SK-N-SH (cell line): ENCODE measurements at regions not wholly inside any gene's neighbourhood (a gene's known extent, or its start where the extent isn't known, plus 50 kb on each side); places are given as distances from the start of the nearest gene placed in this dataset.

ENCODE experiments used
- CTCF ChIA-PET: fragments of 300-600, 350-600 bp; formaldehyde crosslinking; extraction: SDS; loops from one replicate; lab custom pipeline; 2021; lab: Yijun Ruan, JAX
- POLR2A ChIA-PET: fragments of 350-600 bp; sonication (Branson Sonifier 250); formaldehyde crosslinking; extraction: SDS; loops from one replicate; lab custom pipeline; 2020; ENCODE audit warnings: antibody characterized with exemption, inconsistent platforms; lab: Yijun Ruan, JAX
- DNase-seq: peaks from one replicate; pipeline ENCODE4 v3.0.0; 2012
- H2AFZ ChIP-seq: fragments of 200-600 bp; sonication (generic); 2 replicates; pipeline ENCODE4 v1.8.1; 2016; ENCODE audit warnings: antibody characterized with exemption, mild to moderate bottlenecking, low read depth
- H3F3A ChIP-seq: fragments of 200-600 bp; sonication (generic); replicated peaks from 2 replicates; pipeline ENCODE3; 2016; ENCODE audit warnings: antibody characterized with exemption, mild to moderate bottlenecking; ENCODE audit not compliant: insufficient read depth
- H3K27ac ChIP-seq, 2 experiments: fragments of 200-500 bp in 1 of 2; fragments of 200-600 bp in 1 of 2; sonication (Bioruptor generic) in 1 of 2; sonication (generic), shearing (Covaris generic) in 1 of 2; 2 replicates each; pipeline versions ENCODE4 v1.5.1 to v1.6.1; 2014 to 2016; ENCODE audit warnings: low read depth in 2 of 2, inconsistent platforms in 1 of 2, low read length in 1 of 2, mild to moderate bottlenecking in 1 of 2, mixed read lengths in 1 of 2
- H3K27me3 ChIP-seq: fragments of 200-600 bp; sonication (generic), shearing (Covaris generic); 2 replicates; pipeline ENCODE4 v1.6.1; 2016; ENCODE audit warnings: mixed run types; ENCODE audit not compliant: insufficient read depth
- H3K36me3 ChIP-seq, 2 experiments: fragments of 200-500 bp in 1 of 2; fragments of 200-600 bp in 1 of 2; sonication (Bioruptor generic) in 1 of 2; sonication (generic) in 1 of 2; replicated peaks in 1 of 2; 2 replicates each; pipeline versions ENCODE3 to v1.5.1; 2014 to 2016; ENCODE audit warnings: low read length in 1 of 2, mild to moderate bottlenecking in 1 of 2; ENCODE audit not compliant: insufficient read depth in 2 of 2, control insufficient read depth in 1 of 2
- H3K4me1 ChIP-seq, 2 experiments: fragments of 200-500 bp in 1 of 2; fragments of 200-600 bp in 1 of 2; sonication (Bioruptor generic) in 1 of 2; sonication (generic), shearing (Covaris generic) in 1 of 2; 2 replicates each; pipeline versions ENCODE4 v1.5.1 to v1.6.1; 2014 to 2016; ENCODE audit warnings: low read depth in 1 of 2, low read length in 1 of 2, mixed run types in 1 of 2; ENCODE audit not compliant: insufficient read depth in 2 of 2, control insufficient read depth in 1 of 2
- H3K4me2 ChIP-seq: fragments of 200-600 bp; sonication (generic), shearing (Covaris generic); 2 replicates; pipeline ENCODE4 v1.6.1; 2017; ENCODE audit warnings: mixed run types
- H3K4me3 ChIP-seq, 2 experiments: fragments of 200-500 bp in 1 of 2; fragments of 200-600 bp in 1 of 2; sonication (Bioruptor generic) in 1 of 2; sonication (generic), shearing (Covaris generic) in 1 of 2; 2 replicates each; pipeline versions ENCODE4 v1.5.1 to v1.8.1; 2014 to 2016; ENCODE audit warnings: low read depth in 2 of 2, inconsistent platforms in 1 of 2, low read length in 1 of 2, mild to moderate bottlenecking in 1 of 2, mixed read lengths in 1 of 2, moderate library complexity in 1 of 2
- H3K79me2 ChIP-seq: fragments of 200-600 bp; sonication (generic); 2 replicates; pipeline ENCODE4 v1.8.1; 2017; ENCODE audit warnings: mild to moderate bottlenecking; ENCODE audit not compliant: insufficient read depth
- H3K9ac ChIP-seq: fragments of 200-600 bp; sonication (generic); 2 replicates; pipeline ENCODE4 v1.6.1; 2017; ENCODE audit warnings: mixed run types
- H3K9me2 ChIP-seq: fragments of 200-600 bp; sonication (generic); 2 replicates; pipeline ENCODE4 v1.6.1; 2017; ENCODE audit warnings: mixed run types
- H3K9me3 ChIP-seq: fragments of 200-600 bp; sonication (generic); 2 replicates; pipeline ENCODE4 v1.6.1; 2017; ENCODE audit warnings: mixed run types, mild to moderate bottlenecking, moderate library complexity
- H4K20me1 ChIP-seq: fragments of 200-600 bp; sonication (generic); 2 replicates; pipeline ENCODE4 v1.6.1; 2017; ENCODE audit warnings: mild to moderate bottlenecking, mixed run types; ENCODE audit not compliant: insufficient read depth
- FOSL2 ChIP-seq: IDR thresholded peaks from 2 replicates; pipeline ENCODE4 v1.4.0; 2012; ENCODE audit warnings: low read depth, mild to moderate bottlenecking, moderate library complexity, borderline replicate concordance
- GABPA ChIP-seq: IDR thresholded peaks from 2 replicates; pipeline ENCODE4 v1.4.0; 2012; ENCODE audit warnings: low read depth, mild to moderate bottlenecking
- GATA2 ChIP-seq: sonication (generic); formaldehyde crosslinking; IDR thresholded peaks from 2 replicates; pipeline ENCODE4 v1.5.0; 2020; ENCODE audit warnings: mild to moderate bottlenecking, missing genetic modification reagents
- IRF3 ChIP-seq: fragments of 150-350 bp; IDR thresholded peaks from 2 replicates; pipeline ENCODE4 v1.6.1; 2016; ENCODE audit warnings: mild to moderate bottlenecking, low read depth, low read length
- NRF1 ChIP-seq: IDR thresholded peaks from 2 replicates; pipeline ENCODE4 v1.6.1; 2012; ENCODE audit warnings: low read depth, mild to moderate bottlenecking, low read length
- RFX5 ChIP-seq: IDR thresholded peaks from 2 replicates; pipeline ENCODE4 v1.6.1; 2012; ENCODE audit warnings: mild to moderate bottlenecking, improper control_type of control experiment, low read length
- SIN3A ChIP-seq: IDR thresholded peaks from 2 replicates; pipeline ENCODE4 v1.6.1; 2012; ENCODE audit warnings: low read depth, mild to moderate bottlenecking, low read length, moderate library complexity, borderline replicate concordance
- SMC3 ChIP-seq: IDR thresholded peaks from 2 replicates; pipeline ENCODE4 v1.6.1; 2012; ENCODE audit warnings: low read depth, low read length, improper control_type of control experiment
- TAF1 ChIP-seq: IDR thresholded peaks from 2 replicates; pipeline ENCODE4 v1.6.1; 2012; ENCODE audit warnings: low read depth, mild to moderate bottlenecking, low read length, moderate library complexity, borderline replicate concordance
- WGBS: methylation state at CpG from one replicate; pipeline ENCODE4 v1.1.6; 2017; ENCODE audit warnings: low lambda C conversion rate; 5-methylcytosine and 5-hydroxymethylcytosine counted together

DNA sequence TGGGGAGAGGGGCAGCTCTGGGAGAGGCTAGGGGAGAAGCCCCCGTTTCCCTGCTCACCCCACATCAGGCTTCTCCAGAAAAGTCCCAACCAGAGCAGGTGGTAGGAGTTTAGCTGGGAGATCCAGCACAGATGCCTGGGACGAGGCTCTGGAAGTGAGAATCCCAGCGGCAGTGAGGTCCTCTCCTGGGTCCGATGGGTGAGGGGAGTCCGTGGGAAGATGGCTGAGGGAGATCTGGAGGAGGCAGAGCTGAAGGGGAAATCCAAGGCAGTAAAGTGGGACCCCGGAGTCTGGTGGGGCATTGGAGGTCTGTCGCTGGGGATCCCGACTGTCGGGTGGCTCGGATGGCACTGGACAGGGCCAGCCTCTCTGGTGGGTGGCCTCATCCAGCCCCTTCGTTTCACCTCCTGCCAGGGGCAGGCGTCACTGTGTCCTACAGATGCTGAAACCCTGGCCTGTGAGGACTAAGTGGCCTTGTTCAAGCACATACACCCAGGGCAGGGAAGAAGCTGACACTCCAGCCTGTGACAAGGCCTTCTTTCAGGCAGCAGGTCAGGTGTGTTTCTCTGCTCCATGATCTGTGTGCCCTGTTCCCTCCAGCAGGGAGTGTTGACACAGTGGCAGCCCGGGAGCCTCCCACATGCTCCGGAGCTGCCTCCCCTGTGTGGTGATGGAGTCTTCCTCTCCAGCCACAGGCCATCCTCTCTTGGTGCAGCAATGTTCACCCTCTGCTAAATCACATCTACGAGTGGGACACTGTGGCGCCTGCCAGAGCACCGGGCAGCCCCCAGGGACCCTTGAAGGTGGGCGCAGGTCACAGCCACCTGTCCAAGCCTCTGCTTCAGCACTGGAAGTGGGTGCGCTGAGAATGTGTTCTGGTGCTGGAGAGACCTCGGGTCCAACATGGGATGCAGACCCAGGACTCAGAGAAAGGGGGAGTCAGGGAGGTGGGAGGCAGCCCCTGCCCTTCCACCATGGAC lies 850.8 kb downstream of the BRD1 start:
- Histone ChIP-seq H3K4me3 (no peak overlapping the region), H3K27me3 (no peaks in the 10 kb centered on the region; the same call in 1 of the 2 replicates), H4K20me1 (no peaks in the 10 kb centered on the region), H3K79me2 (no peaks in the 10 kb centered on the region), H3F3A (no peaks in the 10 kb centered on the region), H3K27ac (no peak overlapping the region), H3K4me1 (peaks cover 0 to 13% of the 10 kb centered on the region in 2 experiments; a peak in 1 of 4 replicates), H3K4me2 (no peak overlapping the region), H3K36me3 (no peaks in the 10 kb centered on the region), H3K9ac (no peak overlapping the region), H3K9me3 (no peaks in the 10 kb centered on the region), H3K9me2 (no peaks in the 10 kb centered on the region), H2AFZ (no peak overlapping the region)
- DNase-seq = no peak
- no peak for TF ChIP-seq SIN3A
- no peak for TF ChIP-seq TAF1
- no peak for TF ChIP-seq IRF3
- no peak for TF ChIP-seq FOSL2
- TF ChIP-seq SMC3 = no peak
- TF ChIP-seq RFX5 = no peak
- no peak for TF ChIP-seq GATA2 (CRISPR knock-in tag)
- ChIA-PET POLR2A (no interaction called here), CTCF (interaction anchor here (1.7 kb wide), 1 partner anchor 9 kb away, joined by 4 read pairs; no protein-coding TSS in a partner anchor)
- 32% methylated on average over 15 of the region's 20 CpGs for WGBS

- POLR2A ChIA-PET = no interaction called here
- Histone ChIP-seq H3K4me3 (no peak overlapping the region), H3K9me3 (no peaks in the 10 kb centered on the region), H3K4me1 (peaks cover 0 to 6% of the 10 kb centered on the region in 2 experiments; a peak in 1 of 4 replicates), H3K9ac (no peak overlapping the region), H3K36me3 (no peaks in the 10 kb centered on the region), H3K4me2 (no peak overlapping the region), H3K79me2 (no peaks in the 10 kb centered on the region), H3F3A (no peaks in the 10 kb centered on the region), H3K9me2 (no peaks in the 10 kb centered on the region), H4K20me1 (no peaks in the 10 kb centered on the region), H2AFZ (no peak overlapping the region), H3K27ac (no peak overlapping the region), H3K27me3 (no peaks in the 10 kb centered on the region; the same call in 1 of the 2 replicates)
- CTCF ChIA-PET = interaction anchor here (1.3 kb wide), 1 partner anchor 54 kb away, joined by 3 read pairs; no protein-coding TSS in a partner anchor
- TF ChIP-seq GABPA (no peak), IRF3 (no peak), NRF1 (no peak)
- DNase-seq = no peak
- 12% methylated on average over 3 of the region's 3 CpGs for WGBS
These were observed 851.8 kb downstream of the BRD1 start for GRCh38 chr22:48975886-48976285.
